Keratinocyte (primary cell): ENCODE measurements at regions not wholly inside any gene's neighbourhood (a gene's known extent, or its start where the extent isn't known, plus 50 kb on each side); places are given as distances from the start of the nearest gene placed in this dataset.

ENCODE experiments used
- DNase-seq: peaks from one replicate; pipeline ENCODE4 v3.0.0-alpha.2; 2011; ENCODE audit warnings: low read depth, missing footprints, low spot score
- FAIRE-seq: peaks from 2 replicates; lab custom pipeline; 2011; peaks lifted over from hg19 to GRCh38; lab: Jason Lieb, UNC
- H2AFZ ChIP-seq: 2 replicates; pipeline ENCODE4 v1.6.0; 2012; ENCODE audit warnings: low read length, control low read depth, inconsistent platforms; ENCODE audit not compliant: control insufficient read depth
- H3K27ac ChIP-seq: 2 replicates; pipeline ENCODE4 v1.5.1; 2011; ENCODE audit warnings: low read length; ENCODE audit not compliant: control insufficient read depth, insufficient read depth
- H3K27me3 ChIP-seq: 3 replicates; pipeline ENCODE4 v1.6.0; 2011; ENCODE audit warnings: low read length; ENCODE audit not compliant: control insufficient read depth, insufficient read depth; ENCODE audit errors: extremely low read depth
- H3K36me3 ChIP-seq, 2 experiments: 2 replicates in 1 of 2; 3 replicates in 1 of 2; pipeline ENCODE4 v1.5.1; 2011; ENCODE audit warnings: low read length in 2 of 2, mild to moderate bottlenecking in 1 of 2; ENCODE audit not compliant: control insufficient read depth in 2 of 2, insufficient read depth in 2 of 2; ENCODE audit errors: extremely low read depth in 1 of 2
- H3K4me1 ChIP-seq: 3 replicates; pipeline ENCODE4 v1.5.1; 2011; ENCODE audit warnings: low read length; ENCODE audit not compliant: control insufficient read depth, insufficient read depth; ENCODE audit errors: extremely low read depth
- H3K4me2 ChIP-seq: 3 replicates; pipeline ENCODE4 v1.6.0; 2011; ENCODE audit warnings: low read depth, low read length; ENCODE audit not compliant: control insufficient read depth, insufficient read depth; ENCODE audit errors: extremely low read depth
- H3K4me3 ChIP-seq, 3 experiments: fragments of 200-600 bp in 1 of 3; sonication (generic) in 1 of 3; 2 replicates in 2 of 3; 3 replicates in 1 of 3; pipeline ENCODE4 v1.5.1; 2011 to 2016; ENCODE audit warnings: low read length in 3 of 3, mild to moderate bottlenecking in 3 of 3, control low read depth in 2 of 3, inconsistent platforms in 1 of 3, low read depth in 1 of 3, mixed read lengths in 1 of 3, mixed run types in 1 of 3, moderate library complexity in 1 of 3; ENCODE audit not compliant: control insufficient read depth in 2 of 3, insufficient read depth in 2 of 3; ENCODE audit errors: extremely low read depth in 1 of 3
- H3K79me2 ChIP-seq: 2 replicates; pipeline ENCODE4 v1.6.0; 2012; ENCODE audit warnings: low read length; ENCODE audit not compliant: control insufficient read depth, insufficient read depth
- H3K9ac ChIP-seq: 3 replicates; pipeline ENCODE4 v1.6.0; 2011; ENCODE audit warnings: low read length; ENCODE audit not compliant: control insufficient read depth, insufficient read depth; ENCODE audit errors: extremely low read depth
- H3K9me1 ChIP-seq: 3 replicates; pipeline ENCODE4 v1.6.0; 2011; ENCODE audit warnings: low read length; ENCODE audit not compliant: control insufficient read depth, insufficient read depth; ENCODE audit errors: extremely low read depth
- H3K9me3 ChIP-seq: 2 replicates; pipeline ENCODE4 v1.5.1; 2012; ENCODE audit warnings: low read depth, low read length; ENCODE audit not compliant: control insufficient read depth
- H4K20me1 ChIP-seq: 3 replicates; pipeline ENCODE4 v1.6.0; 2011; ENCODE audit warnings: low read length; ENCODE audit not compliant: control insufficient read depth, insufficient read depth; ENCODE audit errors: extremely low read depth
- EZH2 ChIP-seq: IDR thresholded peaks from one replicate; pipeline ENCODE4 v1.6.1; 2012; ENCODE audit warnings: inconsistent platforms, mild to moderate bottlenecking, low read length, moderate library complexity
- dilution Hi-C: fragments of 300-500 bp; cut with MboI; formaldehyde crosslinking; loops from one replicate; pipeline ENCODE4 v1.7.0; 2020; ENCODE audit warnings: low sequenced_read_pairs; ENCODE audit not compliant: extremely low pct_ligation_motif_present
- TF ChIP-seq, protein P1 (sequence below), 3 experiments: IDR thresholded peaks in 1 of 3; conservative IDR thresholded peaks in 1 of 3; optimal IDR thresholded peaks in 1 of 3; 2 replicates in 2 of 3; 3 replicates in 1 of 3; pipeline versions ENCODE3 to v1.5.1; 2011; ENCODE audit warnings: low read length in 3 of 3, mild to moderate bottlenecking in 3 of 3, moderate library complexity in 2 of 3, control low read depth in 1 of 3, inconsistent platforms in 1 of 3; ENCODE audit not compliant: insufficient read depth in 2 of 3; ENCODE audit errors: extremely low read depth in 1 of 3

- Histone ChIP-seq H3K4me2 (no peak overlapping the region), H3K9ac (no peak overlapping the region), H2AFZ (no peak overlapping the region), H4K20me1 (no peaks in the 10 kb centered on the region), H3K4me3 (no peak overlapping the region), H3K9me3 (no peaks in the 10 kb centered on the region), H3K36me3 (no peaks in the 10 kb centered on the region), H3K4me1 (no peaks in the 10 kb centered on the region), H3K27me3 (no peaks in the 10 kb centered on the region), H3K27ac (no peak overlapping the region), H3K79me2 (no peaks in the 10 kb centered on the region), H3K9me1 (no peaks in the 10 kb centered on the region)
- dilution Hi-C loops = no loop called here
- DNase-seq (no peak), FAIRE-seq (no peak)
- no peak for TF ChIP-seq EZH2
- TF ChIP-seq, protein P1, sequence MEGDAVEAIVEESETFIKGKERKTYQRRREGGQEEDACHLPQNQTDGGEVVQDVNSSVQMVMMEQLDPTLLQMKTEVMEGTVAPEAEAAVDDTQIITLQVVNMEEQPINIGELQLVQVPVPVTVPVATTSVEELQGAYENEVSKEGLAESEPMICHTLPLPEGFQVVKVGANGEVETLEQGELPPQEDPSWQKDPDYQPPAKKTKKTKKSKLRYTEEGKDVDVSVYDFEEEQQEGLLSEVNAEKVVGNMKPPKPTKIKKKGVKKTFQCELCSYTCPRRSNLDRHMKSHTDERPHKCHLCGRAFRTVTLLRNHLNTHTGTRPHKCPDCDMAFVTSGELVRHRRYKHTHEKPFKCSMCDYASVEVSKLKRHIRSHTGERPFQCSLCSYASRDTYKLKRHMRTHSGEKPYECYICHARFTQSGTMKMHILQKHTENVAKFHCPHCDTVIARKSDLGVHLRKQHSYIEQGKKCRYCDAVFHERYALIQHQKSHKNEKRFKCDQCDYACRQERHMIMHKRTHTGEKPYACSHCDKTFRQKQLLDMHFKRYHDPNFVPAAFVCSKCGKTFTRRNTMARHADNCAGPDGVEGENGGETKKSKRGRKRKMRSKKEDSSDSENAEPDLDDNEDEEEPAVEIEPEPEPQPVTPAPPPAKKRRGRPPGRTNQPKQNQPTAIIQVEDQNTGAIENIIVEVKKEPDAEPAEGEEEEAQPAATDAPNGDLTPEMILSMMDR (optimal IDR thresholded peaks at IDR 0.05 in 1 of 3, IDR thresholded peaks at IDR 0.05 in 1 of 3, conservative IDR thresholded peaks at IDR 0.05 in 1 of 3; ENCODE audit: extremely low read depth in 1 of 3, insufficient read depth in 2 of 3, low read length in 3 of 3) = no peak
Measured at GRCh38 chr4:84434344-84434743, 64.7 kb downstream of the NKX6-1 start.

- H3K36me3 ChIP-seq = no peaks in the 10 kb centered on the region
- no peaks in the 10 kb centered on the region for H3K79me2 ChIP-seq
- H3K4me2 ChIP-seq = no peak overlapping the region
- no peaks in the 10 kb centered on the region for H3K27me3 ChIP-seq
- dilution Hi-C loops = no loop called here
- DNase-seq (no peak), FAIRE-seq (no peak)
- TF ChIP-seq, protein P1 (optimal IDR thresholded peaks at IDR 0.05 in 1 of 3, IDR thresholded peaks at IDR 0.05 in 1 of 3, conservative IDR thresholded peaks at IDR 0.05 in 1 of 3; ENCODE audit: extremely low read depth in 1 of 3, insufficient read depth in 2 of 3, low read length in 3 of 3) = no peak
- no peak for TF ChIP-seq EZH2
- H2AFZ ChIP-seq = no peak overlapping the region
- no peak overlapping the region for H3K9ac ChIP-seq
- no peak overlapping the region for H3K4me3 ChIP-seq
- no peaks in the 10 kb centered on the region for H3K9me3 ChIP-seq
- no peaks in the 10 kb centered on the region for H4K20me1 ChIP-seq
- no peaks in the 10 kb centered on the region for H3K4me1 ChIP-seq
- no peaks in the 10 kb centered on the region for H3K9me1 ChIP-seq
- H3K27ac ChIP-seq = no peak overlapping the region
Measured at GRCh38 chr4:84433633-84434222, 65.4 kb downstream of the NKX6-1 start.
